ENCODE measurements at regions not wholly inside any gene's neighbourhood (a gene's known extent, or its start where the extent isn't known, plus 50 kb on each side); places are given as distances from the start of the nearest gene placed in this dataset.

DNA sequence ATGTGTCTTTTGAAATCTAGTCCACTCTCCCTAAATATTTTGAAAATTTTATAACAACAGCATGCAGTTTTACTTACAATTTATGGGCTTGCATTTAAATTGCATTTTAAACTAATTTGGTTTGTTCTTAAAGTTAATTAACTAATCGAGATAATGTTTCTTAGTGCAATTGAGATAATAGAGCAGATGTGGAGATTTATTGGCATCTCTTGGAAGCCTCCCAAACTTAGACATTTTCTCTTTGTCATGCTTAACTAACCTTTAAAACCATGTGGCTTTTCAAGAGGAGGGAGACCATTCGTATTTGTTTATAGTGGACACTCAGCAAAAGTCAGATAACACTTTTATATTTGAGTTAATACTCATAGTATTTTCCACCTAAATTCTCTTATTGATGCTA, 887.0 kb upstream of the CELF2 start:
- no peak for DNase-seq (ENCODE audit: low read depth)

- no peak for DNase-seq (ENCODE audit: low read depth)
These were observed 885.7 kb upstream of the CELF2 start for GRCh38 chr10:10132009-10132408.

- DNase-seq (ENCODE audit: low read depth) = no peak
These were observed 884.4 kb upstream of the CELF2 start for GRCh38 chr10:10133281-10133680.

- no peak for DNase-seq (ENCODE audit: low read depth)
These were observed 879.0 kb upstream of the CELF2 start for GRCh38 chr10:10138685-10139084.

DNA sequence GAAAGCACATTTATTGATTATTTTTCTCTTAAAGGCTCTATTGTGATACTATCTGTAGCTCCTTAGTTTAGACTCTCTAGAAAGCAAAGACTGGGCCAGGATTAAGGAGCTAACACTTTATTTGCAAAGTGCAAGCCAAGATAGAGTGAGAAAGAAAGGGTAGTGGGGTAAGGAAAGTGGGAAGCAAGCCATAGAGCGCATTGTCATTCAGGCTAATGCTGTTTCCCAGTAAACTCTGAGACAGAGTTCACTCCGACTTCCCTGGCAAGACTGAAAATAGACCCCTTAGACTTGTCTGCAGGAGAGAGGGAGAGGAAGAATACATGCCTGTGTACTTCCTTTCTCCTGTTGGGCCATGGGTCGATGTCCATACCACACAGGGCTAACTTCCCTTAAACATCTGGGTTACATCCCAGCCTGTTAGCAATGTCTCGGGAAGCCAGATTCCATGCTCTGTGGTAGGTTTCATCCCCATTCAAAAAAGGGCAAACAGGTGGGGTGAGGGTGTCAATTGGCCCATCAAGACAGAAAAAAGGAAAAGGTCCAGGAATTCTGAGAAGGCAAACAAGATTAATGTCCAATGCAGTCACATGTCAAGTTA, 875.8 kb upstream of the CELF2 start:
- DNase-seq (ENCODE audit: low read depth) = no peak

DNA sequence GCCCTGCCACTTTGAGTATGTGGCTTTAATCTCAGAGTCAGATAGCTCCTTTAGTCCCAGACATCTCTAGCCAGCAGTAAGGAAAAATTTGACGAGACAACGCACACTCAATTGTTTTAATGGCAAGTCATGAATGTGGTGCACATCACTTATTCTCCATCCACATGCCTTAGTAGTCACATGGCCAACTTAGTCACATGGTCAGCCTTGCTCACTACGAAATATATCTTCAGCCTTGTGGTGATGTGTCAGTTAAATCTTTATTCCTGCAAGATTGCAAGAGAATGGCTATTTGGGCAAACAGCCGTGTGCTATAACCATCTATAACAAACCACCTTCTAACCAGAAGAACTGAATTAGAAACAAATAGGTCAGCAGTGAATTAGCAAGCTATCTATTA, 871.1 kb upstream of the CELF2 start:
- DNase-seq (ENCODE audit: low read depth) = no peak

DNA sequence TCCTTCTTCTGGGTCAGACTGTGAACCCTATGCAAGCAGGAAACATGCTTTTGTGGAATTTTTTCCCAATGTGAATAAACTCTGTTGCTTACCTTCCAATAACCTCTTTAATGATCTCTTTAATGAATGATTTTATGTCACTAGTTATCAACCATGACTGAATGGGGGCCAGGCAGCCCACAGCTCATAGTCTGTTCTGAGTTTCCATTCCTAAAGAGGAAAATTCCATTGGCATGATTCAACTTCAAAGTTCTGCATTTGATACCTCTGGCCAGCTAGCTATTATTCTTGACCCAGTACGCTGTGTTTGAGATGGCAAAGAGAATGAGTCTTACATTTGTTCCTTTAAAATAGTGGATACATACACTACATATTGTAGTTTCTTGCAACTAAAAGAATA, 867.8 kb upstream of the CELF2 start:
- DNase-seq (ENCODE audit: low read depth) = no peak

DNA sequence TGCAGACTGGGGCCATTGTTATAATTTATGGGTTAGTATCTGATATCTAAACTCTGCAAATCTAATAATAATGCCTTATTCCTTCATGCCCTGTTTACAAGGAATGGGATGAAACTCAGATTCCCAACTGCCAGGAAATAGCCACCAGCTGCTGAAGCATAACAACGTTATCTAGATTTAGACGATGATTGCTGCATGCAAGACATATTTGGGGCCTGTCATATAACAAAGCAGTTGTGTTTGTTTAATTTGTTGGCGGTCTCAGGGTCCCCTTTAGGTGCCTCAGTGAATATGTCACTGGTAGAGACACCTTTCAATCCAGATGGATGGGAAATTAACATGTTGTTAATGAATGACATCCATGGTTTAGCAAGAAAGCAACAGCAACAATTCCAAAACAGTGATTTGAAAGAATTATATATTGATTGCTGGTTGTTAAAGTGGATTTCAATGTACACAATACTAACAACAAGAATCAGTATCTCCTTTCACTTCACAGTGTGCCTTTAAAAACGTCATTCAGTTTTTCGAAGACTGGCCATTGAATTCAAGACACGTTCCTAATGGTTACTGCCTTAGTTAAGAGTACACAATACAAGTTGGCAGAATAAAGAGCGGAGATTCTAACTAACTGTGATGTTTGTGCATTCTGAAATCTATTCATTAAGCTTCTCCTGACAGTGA, 860.6 kb upstream of the CELF2 start:
- no peak for DNase-seq (ENCODE audit: low read depth)

GRCh38 chr10:10160821-10161312, 856.8 kb upstream of the CELF2 start:
- no peak for DNase-seq (ENCODE audit: low read depth)

DNA sequence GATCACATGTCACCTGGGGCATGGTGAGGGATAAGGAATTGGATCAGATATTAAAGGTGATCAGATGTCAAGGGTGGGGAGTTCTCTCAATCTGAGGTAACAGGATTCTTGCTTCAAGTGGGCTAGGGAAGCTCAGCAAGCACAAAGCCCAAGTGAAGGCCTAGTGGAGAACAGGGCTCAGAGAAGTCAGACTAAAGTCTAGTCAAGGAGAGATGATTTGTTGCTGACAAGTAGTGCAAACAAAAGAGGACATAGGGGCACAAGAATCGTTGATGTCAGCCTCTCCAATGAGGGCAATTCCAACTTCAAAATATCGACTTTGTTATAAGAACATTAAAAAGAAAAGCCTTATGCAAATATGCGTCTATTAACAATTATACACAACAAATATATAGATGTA, 852.8 kb upstream of the CELF2 start:
- DNase-seq (ENCODE audit: low read depth) = no peak

GRCh38 chr10:10165415-10165814, 852.3 kb upstream of the CELF2 start:
- DNase-seq (ENCODE audit: low read depth) = no peak

DNA sequence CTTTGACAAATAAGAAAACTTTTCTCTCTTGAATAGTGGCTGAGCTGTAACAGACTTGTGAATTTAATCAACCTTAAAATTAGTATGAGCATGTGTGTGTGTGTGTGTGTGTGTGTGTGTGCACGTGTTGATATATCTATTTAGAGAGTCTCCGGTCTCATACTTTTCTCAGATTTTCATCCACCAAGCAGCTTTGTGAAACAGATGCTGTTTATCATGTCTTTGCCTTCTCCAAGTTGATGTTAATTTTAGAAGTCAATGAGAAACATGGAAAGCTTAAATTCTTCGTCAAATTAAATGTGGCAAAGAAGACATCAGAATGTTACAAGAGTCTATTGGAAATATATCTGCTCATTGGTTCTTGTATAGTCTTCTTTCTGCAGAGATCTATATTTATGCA, 839.2 kb upstream of the CELF2 start:
- no peak for DNase-seq (ENCODE audit: low read depth)

DNA sequence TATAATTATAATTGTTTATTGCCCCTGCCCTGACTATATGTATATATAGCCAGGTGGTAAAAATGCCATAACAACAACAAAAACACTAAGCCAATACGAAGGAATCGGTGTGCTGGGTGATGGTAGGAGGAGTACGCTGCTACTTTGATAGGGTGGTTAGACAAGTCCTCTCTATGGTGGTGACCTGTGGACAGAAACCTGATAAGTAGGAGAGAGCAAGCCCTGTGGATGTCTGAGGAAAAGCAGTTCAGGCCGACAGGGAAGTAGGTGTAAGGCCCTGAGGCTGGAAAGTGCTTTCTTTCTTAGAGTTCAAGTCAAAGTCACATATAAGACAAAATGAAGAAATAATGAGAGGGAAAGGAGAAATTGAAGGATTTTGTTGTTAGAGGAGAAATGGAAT, 823.8 kb upstream of the CELF2 start:
- no peak for DNase-seq (ENCODE audit: low read depth)

DNA sequence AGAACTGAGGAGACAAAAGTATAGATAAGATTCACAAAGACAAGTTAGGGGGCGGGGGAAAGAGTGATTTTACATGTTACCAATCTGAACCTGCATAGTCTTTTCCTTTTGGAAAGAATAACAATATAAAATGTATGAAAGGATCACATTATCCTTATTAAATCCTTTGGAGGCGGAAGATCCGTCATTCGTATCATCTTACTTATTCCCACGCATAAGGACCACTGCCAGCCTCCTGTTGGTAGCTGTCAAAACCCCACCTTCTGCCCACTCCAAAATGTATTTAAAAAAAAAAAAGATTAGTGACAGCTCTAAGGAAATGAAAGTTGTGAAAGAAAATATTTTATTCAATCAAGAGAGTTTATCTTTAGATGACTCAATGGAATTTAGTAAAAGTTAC, 821.0 kb upstream of the CELF2 start:
- DNase-seq (ENCODE audit: low read depth) = no peak

DNA sequence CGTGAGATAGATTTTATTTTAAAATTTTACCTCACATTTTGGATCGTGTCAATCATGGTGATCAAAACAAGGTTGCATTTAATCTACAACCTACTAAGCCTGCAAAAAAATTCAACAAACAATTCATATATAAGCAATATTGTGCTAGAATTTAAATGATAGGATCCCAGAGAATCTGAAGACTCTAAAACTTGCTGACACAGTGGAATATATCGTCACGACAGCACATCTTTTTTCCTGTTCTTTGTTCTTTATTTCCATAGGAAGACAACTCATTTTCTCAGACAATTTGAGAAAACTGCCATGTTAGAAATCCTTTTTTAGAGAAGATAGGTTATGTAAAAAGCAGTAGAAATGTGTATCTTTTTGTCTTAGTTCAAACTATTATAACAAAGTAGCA, 820.2 kb upstream of the CELF2 start:
- DNase-seq (ENCODE audit: low read depth) = no peak

GRCh38 chr10:10198363-10198762, 819.3 kb upstream of the CELF2 start:
- DNase-seq (ENCODE audit: low read depth) = no peak

GRCh38 chr10:10204415-10204814, 813.3 kb upstream of the CELF2 start:
- DNase-seq (ENCODE audit: low read depth) = no peak

DNA sequence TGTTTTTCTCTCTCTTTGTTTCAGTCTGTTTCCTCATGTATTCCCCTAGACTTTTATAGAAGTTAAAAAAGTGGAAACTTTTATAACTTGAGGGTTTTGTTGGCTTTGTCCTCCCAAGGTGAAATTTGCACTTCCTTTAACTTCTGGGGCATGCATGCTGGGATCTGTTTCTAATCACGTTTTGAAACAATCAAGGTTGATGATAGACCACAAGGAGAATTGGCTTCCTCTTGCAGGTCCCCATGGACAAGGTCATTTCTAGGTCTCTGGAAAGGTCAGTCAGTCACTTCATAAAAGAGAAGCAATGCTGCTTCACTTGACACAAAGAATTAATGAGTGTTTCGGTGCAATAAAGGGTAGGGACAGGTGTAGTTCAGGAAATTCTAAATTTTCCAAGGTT, 811.8 kb upstream of the CELF2 start:
- no peak for DNase-seq (ENCODE audit: low read depth)

- no peak for DNase-seq (ENCODE audit: low read depth)
These were observed 810.1 kb upstream of the CELF2 start for GRCh38 chr10:10207538-10207937.

- no peak for DNase-seq (ENCODE audit: low read depth)
These were observed 809.5 kb upstream of the CELF2 start for GRCh38 chr10:10208196-10208595.

DNA sequence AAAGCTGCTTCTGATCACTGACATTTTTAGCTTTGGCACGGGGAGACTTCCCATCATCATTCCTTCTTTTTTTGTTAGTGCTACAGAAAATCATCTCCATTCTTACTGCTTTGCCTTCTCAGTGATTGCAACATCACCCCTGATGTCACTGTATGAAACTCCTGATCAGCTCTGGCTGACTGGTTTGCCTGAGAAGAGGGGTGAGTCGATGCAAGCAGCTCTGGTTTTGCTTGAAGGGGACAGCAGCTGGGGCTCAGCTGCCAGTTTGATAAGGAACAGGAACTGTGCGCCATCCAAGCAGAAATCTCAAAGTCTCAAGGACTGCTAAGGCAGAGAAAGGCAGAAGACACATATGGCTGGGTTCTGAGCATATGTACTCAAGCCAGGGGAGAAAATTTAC, 808.5 kb upstream of the CELF2 start:
- DNase-seq (ENCODE audit: low read depth) = no peak

DNA sequence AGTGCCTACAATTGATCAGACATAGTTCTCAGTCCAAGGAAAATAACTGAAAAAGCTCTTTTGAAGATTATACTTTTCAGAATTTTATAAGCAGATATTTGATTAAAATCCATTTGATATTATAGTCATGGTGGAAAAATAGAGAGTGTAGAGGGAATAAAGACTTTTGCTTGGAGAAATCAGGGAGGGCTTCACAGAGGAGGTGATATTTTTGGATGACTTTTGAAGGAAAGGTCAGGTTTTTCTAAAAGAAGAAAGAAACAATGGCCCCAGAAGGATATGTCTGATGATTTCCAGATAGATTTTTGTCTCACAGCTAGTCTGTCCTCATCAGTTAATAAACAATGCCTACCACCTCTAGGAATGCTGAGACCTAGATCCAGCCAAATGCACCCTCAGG, 806.3 kb upstream of the CELF2 start:
- no peak for DNase-seq (ENCODE audit: low read depth)

DNA sequence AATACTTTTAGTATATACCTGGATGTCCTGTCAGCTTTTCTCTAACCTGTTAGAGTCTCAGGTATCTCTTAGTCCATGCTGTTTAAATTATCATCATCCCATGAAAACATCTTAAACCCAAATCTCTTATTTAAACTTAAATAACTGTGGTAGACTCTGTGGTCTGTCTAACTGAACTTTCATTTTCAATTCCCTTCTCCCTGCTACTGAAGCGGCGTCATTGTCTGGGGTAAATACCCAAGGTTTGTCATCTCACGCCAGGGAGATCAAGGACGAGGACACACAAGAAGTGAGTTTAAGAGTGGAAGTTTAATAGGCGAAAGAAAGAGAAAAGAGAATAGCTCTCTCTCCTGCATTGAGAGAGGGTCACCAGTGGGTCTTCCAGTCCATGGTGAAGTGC, 804.4 kb upstream of the CELF2 start:
- no peak for DNase-seq (ENCODE audit: low read depth)

- DNase-seq (ENCODE audit: low read depth) = no peak
These were observed 795.3 kb upstream of the CELF2 start for GRCh38 chr10:10222304-10222841.
